ENCODE measurements at regions not wholly inside any gene's neighbourhood (a gene's known extent, or its start where the extent isn't known, plus 50 kb on each side); places are given as distances from the start of the nearest gene placed in this dataset.

DNA sequence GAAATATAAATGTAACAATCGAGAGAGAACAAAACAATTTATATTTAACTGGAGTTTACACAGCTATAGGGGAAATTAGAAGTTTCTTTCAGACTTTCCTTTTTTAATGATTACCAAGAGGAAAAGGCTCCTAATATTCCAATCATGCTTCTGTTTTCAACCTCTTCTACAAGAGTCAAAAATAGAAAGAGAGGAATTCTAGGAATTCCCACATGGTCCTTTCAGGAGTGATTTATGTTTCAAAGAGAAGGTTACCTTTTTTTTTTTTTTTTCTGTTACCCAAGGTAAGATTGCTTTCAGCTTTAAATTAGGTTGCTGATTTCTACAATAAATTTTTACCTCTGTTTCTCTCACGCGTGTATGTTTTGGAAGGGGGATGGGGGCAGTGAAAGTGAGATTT, 355.3 kb upstream of the DCBLD2 start:
- no peak for TF ChIP-seq POLR2A (IDR thresholded peaks at IDR 0.05)
- TF ChIP-seq, protein P1, sequence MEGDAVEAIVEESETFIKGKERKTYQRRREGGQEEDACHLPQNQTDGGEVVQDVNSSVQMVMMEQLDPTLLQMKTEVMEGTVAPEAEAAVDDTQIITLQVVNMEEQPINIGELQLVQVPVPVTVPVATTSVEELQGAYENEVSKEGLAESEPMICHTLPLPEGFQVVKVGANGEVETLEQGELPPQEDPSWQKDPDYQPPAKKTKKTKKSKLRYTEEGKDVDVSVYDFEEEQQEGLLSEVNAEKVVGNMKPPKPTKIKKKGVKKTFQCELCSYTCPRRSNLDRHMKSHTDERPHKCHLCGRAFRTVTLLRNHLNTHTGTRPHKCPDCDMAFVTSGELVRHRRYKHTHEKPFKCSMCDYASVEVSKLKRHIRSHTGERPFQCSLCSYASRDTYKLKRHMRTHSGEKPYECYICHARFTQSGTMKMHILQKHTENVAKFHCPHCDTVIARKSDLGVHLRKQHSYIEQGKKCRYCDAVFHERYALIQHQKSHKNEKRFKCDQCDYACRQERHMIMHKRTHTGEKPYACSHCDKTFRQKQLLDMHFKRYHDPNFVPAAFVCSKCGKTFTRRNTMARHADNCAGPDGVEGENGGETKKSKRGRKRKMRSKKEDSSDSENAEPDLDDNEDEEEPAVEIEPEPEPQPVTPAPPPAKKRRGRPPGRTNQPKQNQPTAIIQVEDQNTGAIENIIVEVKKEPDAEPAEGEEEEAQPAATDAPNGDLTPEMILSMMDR (IDR thresholded peaks at IDR 0.05) = no peak

Data from Peyer's patch (tissue), 4 donors.